ENCODE measurements at regions not wholly inside any gene's neighbourhood (a gene's known extent, or its start where the extent isn't known, plus 50 kb on each side); places are given as distances from the start of the nearest gene placed in this dataset.

GRCh38 chr13:60798503-60798902 is 401.5 kb downstream of the TDRD3 start:
- Histone ChIP-seq H3K4me3 (no peak overlapping the region), H3K9me3 (no peaks in the 10 kb centered on the region), H3K27ac (no peak overlapping the region), H3K36me3 (no peaks in the 10 kb centered on the region), H3K4me1 (no peaks in the 10 kb centered on the region), H3K27me3 (no peaks in the 10 kb centered on the region)
- peak; percentile 89 for ATAC-seq
- TF ChIP-seq, protein P1, sequence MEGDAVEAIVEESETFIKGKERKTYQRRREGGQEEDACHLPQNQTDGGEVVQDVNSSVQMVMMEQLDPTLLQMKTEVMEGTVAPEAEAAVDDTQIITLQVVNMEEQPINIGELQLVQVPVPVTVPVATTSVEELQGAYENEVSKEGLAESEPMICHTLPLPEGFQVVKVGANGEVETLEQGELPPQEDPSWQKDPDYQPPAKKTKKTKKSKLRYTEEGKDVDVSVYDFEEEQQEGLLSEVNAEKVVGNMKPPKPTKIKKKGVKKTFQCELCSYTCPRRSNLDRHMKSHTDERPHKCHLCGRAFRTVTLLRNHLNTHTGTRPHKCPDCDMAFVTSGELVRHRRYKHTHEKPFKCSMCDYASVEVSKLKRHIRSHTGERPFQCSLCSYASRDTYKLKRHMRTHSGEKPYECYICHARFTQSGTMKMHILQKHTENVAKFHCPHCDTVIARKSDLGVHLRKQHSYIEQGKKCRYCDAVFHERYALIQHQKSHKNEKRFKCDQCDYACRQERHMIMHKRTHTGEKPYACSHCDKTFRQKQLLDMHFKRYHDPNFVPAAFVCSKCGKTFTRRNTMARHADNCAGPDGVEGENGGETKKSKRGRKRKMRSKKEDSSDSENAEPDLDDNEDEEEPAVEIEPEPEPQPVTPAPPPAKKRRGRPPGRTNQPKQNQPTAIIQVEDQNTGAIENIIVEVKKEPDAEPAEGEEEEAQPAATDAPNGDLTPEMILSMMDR (IDR thresholded peaks at IDR 0.05), result no peak
- no peak for DNase-seq
- intact Hi-C loops (cut with DNase I), result no loop called here

GRCh38 chr13:60797112-60797511 is 400.1 kb downstream of the TDRD3 start:
- H3K27me3 ChIP-seq, result no peaks in the 10 kb centered on the region

DNA sequence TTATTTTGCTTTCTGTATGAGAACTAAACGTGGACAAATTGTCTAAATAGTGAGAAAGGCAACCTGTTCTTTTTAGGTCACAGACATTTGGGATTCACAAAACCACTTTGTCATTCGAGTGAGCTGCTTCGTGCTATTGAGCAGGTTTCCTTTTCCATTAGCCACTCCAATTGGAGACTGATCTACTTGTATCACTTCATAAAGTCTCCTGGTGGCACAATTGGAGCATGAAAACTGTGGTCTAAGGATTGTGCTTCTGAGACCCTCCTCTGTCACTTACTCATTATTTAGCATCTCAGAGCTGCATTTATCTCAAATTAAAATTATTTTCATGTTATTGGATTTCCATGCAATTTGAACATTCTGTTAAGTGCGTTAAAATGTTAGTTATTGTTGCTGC is 397.7 kb downstream of the TDRD3 start:
- Histone ChIP-seq H3K9me3 (no peaks in the 10 kb centered on the region), H3K27me3 (no peaks in the 10 kb centered on the region), H3K27ac (no peak overlapping the region), H3K4me3 (no peak overlapping the region), H3K36me3 (no peaks in the 10 kb centered on the region), H3K4me1 (no peaks in the 10 kb centered on the region)
- intact Hi-C loops (cut with DNase I), result no loop called here
- TF ChIP-seq, protein P1 (IDR thresholded peaks at IDR 0.05), result no peak
- ATAC-seq (no peak), DNase-seq (no peak)

More at GRCh38 chr13:60797112-60797511, 400.1 kb downstream of the TDRD3 start:
- H3K4me3 ChIP-seq, result no peak overlapping the region
- intact Hi-C loops (cut with DNase I), result no loop called here
- no peaks in the 10 kb centered on the region for H3K36me3 ChIP-seq
- TF ChIP-seq, protein P1 (IDR thresholded peaks at IDR 0.05), result no peak
- no peak overlapping the region for H3K27ac ChIP-seq
- DNase-seq, result no peak
- ATAC-seq, result no peak
- H3K4me1 ChIP-seq, result no peaks in the 10 kb centered on the region
- H3K9me3 ChIP-seq, result no peaks in the 10 kb centered on the region

DNA sequence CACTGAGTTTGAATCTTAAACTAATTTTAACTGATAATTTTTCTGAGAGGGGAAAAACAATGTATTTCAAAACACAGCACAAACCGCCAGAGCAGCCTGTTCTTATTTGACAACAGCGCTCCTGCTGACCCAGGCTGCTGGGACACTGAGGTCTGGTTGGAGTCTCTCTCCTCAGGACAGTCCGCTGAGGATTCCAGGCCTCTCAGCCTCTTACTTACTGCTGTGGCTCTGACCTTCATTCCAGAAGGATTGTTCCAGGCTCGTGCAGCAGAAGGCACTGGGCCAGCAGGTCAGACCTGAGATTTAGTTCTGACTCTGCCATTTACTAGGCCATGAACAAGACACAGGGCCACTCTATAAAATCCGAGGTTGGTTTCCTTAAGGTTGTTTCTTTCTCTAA is 393.6 kb downstream of the TDRD3 start:
- TF ChIP-seq, protein P1 (IDR thresholded peaks at IDR 0.05), result no peak
- DNase-seq, result no peak
- no peak for ATAC-seq
- H3K4me3 ChIP-seq, result no peak overlapping the region
- intact Hi-C loops (cut with DNase I), result no loop called here
- H3K36me3 ChIP-seq, result no peaks in the 10 kb centered on the region
- H3K27ac ChIP-seq, result no peak overlapping the region
- H3K4me1 ChIP-seq, result no peaks in the 10 kb centered on the region
- no peaks in the 10 kb centered on the region for H3K9me3 ChIP-seq
- H3K27me3 ChIP-seq, result no peaks in the 10 kb centered on the region

- no peaks in the 10 kb centered on the region for H3K4me1 ChIP-seq
- H3K36me3 ChIP-seq, result no peaks in the 10 kb centered on the region
- DNase-seq, result no peak
- no peaks in the 10 kb centered on the region for H3K9me3 ChIP-seq
- no peak for ATAC-seq
- TF ChIP-seq, protein P1 (IDR thresholded peaks at IDR 0.05), result no peak
- H3K27me3 ChIP-seq, result no peaks in the 10 kb centered on the region
- H3K27ac ChIP-seq, result no peak overlapping the region
- intact Hi-C loops (cut with DNase I), result no loop called here
- no peak overlapping the region for H3K4me3 ChIP-seq
These were observed 391.3 kb downstream of the TDRD3 start for GRCh38 chr13:60788156-60788829.

Data from left lung (tissue), 4 donors.